Activated T-helper 1 cell treated with anti-CD3 and anti-CD28 coated beads, Interleukin-12 subunit alpha, Interleukin-12 subunit beta, Interleukin-2, Interleukin-4 antibody, amounts not matched to agents 30 ng/mL and 10 ng/mL and 1 ng/mL, durations not matched to agents 14 hours and 24 hours and 36 hours (primary cell): ENCODE measurements at regions not wholly inside any gene's neighbourhood (a gene's known extent, or its start where the extent isn't known, plus 50 kb on each side); places are given as distances from the start of the nearest gene placed in this dataset.

Source experiments
- DNase-seq: peaks from one replicate; pipeline ENCODE4 v3.0.0; 2021; ENCODE audit warnings: low spot score
- H3K27ac Mint-ChIP-seq: one replicate; pipeline ENCODE4 v1.8.0; 2021; ENCODE audit warnings: mild to moderate bottlenecking, mixed read lengths
- H3K27me3 Mint-ChIP-seq: one replicate; pipeline ENCODE4 v1.8.0; 2022; ENCODE audit warnings: mild to moderate bottlenecking, moderate library complexity, mixed read lengths; ENCODE audit not compliant: insufficient read depth
- H3K36me3 Mint-ChIP-seq: one replicate; pipeline ENCODE4 v1.8.0; 2021; ENCODE audit warnings: low read depth, mixed read lengths
- H3K4me1 Mint-ChIP-seq: one replicate; pipeline ENCODE4 v1.8.0; 2021; ENCODE audit warnings: low read depth, mixed read lengths
- H3K4me3 Mint-ChIP-seq: one replicate; pipeline ENCODE4 v1.8.0; 2021; ENCODE audit warnings: mild to moderate bottlenecking, moderate library complexity, mixed read lengths
- H3K9me3 Mint-ChIP-seq: one replicate; pipeline ENCODE4 v1.8.0; 2021; ENCODE audit warnings: mixed read lengths
- intact Hi-C: fragments of 100-400 bp; cut with micrococcal nuclease; formaldehyde crosslinking; loops from one replicate; pipeline ENCODE4 v1.15.1; 2024

- Mint-ChIP-seq H3K27me3 (peaks cover 8% of the 10 kb centered on the region), H3K36me3 (no peaks in the 10 kb centered on the region), H3K4me3 (no peak overlapping the region), H3K4me1 (peaks cover 5% of the 10 kb centered on the region), H3K27ac (no peak overlapping the region), H3K9me3 (no peaks in the 10 kb centered on the region)
- DNase-seq = no peak
- intact Hi-C loops = no loop called here
Measured at GRCh38 chr1:199720496-199720895, 307.0 kb upstream of the NR5A2 start.

GRCh38 chr1:199721001-199721400, 306.5 kb upstream of the NR5A2 start:
- no peak for DNase-seq
- H3K36me3 Mint-ChIP-seq = no peaks in the 10 kb centered on the region
- H3K4me3 Mint-ChIP-seq = no peak overlapping the region
- H3K4me1 Mint-ChIP-seq = peaks cover 5% of the 10 kb centered on the region
- H3K27ac Mint-ChIP-seq = no peak overlapping the region
- intact Hi-C loops = no loop called here
- H3K27me3 Mint-ChIP-seq = peaks cover 7% of the 10 kb centered on the region
- H3K9me3 Mint-ChIP-seq = no peaks in the 10 kb centered on the region

GRCh38 chr1:199723250-199723956, 304.1 kb upstream of the NR5A2 start:
- intact Hi-C loops = no loop called here
- Mint-ChIP-seq H3K36me3 (no peaks in the 10 kb centered on the region), H3K27me3 (peaks cover 5% of the 10 kb centered on the region), H3K9me3 (no peaks in the 10 kb centered on the region), H3K4me3 (no peak overlapping the region), H3K4me1 (peaks cover 5% of the 10 kb centered on the region), H3K27ac (no peak overlapping the region)
- no peak for DNase-seq

GRCh38 chr1:199724049-199724448, 303.5 kb upstream of the NR5A2 start:
- H3K9me3 Mint-ChIP-seq = no peaks in the 10 kb centered on the region
- peaks cover 5% of the 10 kb centered on the region for H3K27me3 Mint-ChIP-seq
- no peaks in the 10 kb centered on the region for H3K36me3 Mint-ChIP-seq
- H3K4me1 Mint-ChIP-seq = peaks cover 5% of the 10 kb centered on the region
- no peak for DNase-seq
- no peak overlapping the region for H3K4me3 Mint-ChIP-seq
- intact Hi-C loops = no loop called here
- H3K27ac Mint-ChIP-seq = no peak overlapping the region

GRCh38 chr1:199725002-199725565, 302.4 kb upstream of the NR5A2 start:
- DNase-seq = no peak
- Mint-ChIP-seq H3K27ac (no peak overlapping the region), H3K27me3 (peaks cover 4% of the 10 kb centered on the region), H3K4me3 (no peak overlapping the region), H3K9me3 (no peaks in the 10 kb centered on the region), H3K36me3 (no peaks in the 10 kb centered on the region), H3K4me1 (peaks cover 5% of the 10 kb centered on the region)
- intact Hi-C loops = no loop called here

GRCh38 chr1:199727682-199728081, 299.8 kb upstream of the NR5A2 start:
- Mint-ChIP-seq H3K27me3 (peaks cover 4% of the 10 kb centered on the region), H3K9me3 (no peaks in the 10 kb centered on the region), H3K4me1 (peaks cover 5% of the 10 kb centered on the region), H3K27ac (no peak overlapping the region), H3K36me3 (no peaks in the 10 kb centered on the region), H3K4me3 (no peak overlapping the region)
- DNase-seq = no peak
- intact Hi-C loops = no loop called here

- intact Hi-C loops = no loop called here
- Mint-ChIP-seq H3K27ac (no peak overlapping the region), H3K4me1 (peaks cover 5% of the 10 kb centered on the region), H3K36me3 (no peaks in the 10 kb centered on the region), H3K9me3 (no peaks in the 10 kb centered on the region), H3K27me3 (no peaks in the 10 kb centered on the region), H3K4me3 (no peak overlapping the region)
- DNase-seq = no peak
Measured at GRCh38 chr1:199728345-199728744, 299.2 kb upstream of the NR5A2 start.

- Mint-ChIP-seq H3K9me3 (no peaks in the 10 kb centered on the region), H3K27me3 (no peaks in the 10 kb centered on the region), H3K4me1 (no peaks in the 10 kb centered on the region), H3K4me3 (no peak overlapping the region), H3K36me3 (no peaks in the 10 kb centered on the region), H3K27ac (no peak overlapping the region)
- intact Hi-C loops = no loop called here
- DNase-seq = no peak
Measured at GRCh38 chr1:199733125-199733524, 294.4 kb upstream of the NR5A2 start.

- Mint-ChIP-seq H3K4me1 (no peaks in the 10 kb centered on the region), H3K27me3 (no peaks in the 10 kb centered on the region), H3K36me3 (no peaks in the 10 kb centered on the region), H3K9me3 (no peaks in the 10 kb centered on the region), H3K4me3 (no peak overlapping the region), H3K27ac (no peak overlapping the region)
- intact Hi-C loops = no loop called here
- no peak for DNase-seq
Measured at GRCh38 chr1:199734186-199734585, 293.3 kb upstream of the NR5A2 start.

GRCh38 chr1:199735660-199736059, 291.9 kb upstream of the NR5A2 start:
- Mint-ChIP-seq H3K9me3 (no peaks in the 10 kb centered on the region), H3K4me1 (no peaks in the 10 kb centered on the region), H3K27ac (no peak overlapping the region), H3K36me3 (no peaks in the 10 kb centered on the region), H3K4me3 (no peak overlapping the region), H3K27me3 (no peaks in the 10 kb centered on the region)
- intact Hi-C loops = no loop called here
- no peak for DNase-seq

- intact Hi-C loops = no loop called here
- Mint-ChIP-seq H3K9me3 (no peaks in the 10 kb centered on the region), H3K4me1 (no peaks in the 10 kb centered on the region), H3K27ac (no peak overlapping the region), H3K4me3 (no peak overlapping the region), H3K36me3 (no peaks in the 10 kb centered on the region), H3K27me3 (no peaks in the 10 kb centered on the region)
- DNase-seq = no peak
Measured at GRCh38 chr1:199736646-199737045, 290.9 kb upstream of the NR5A2 start.

GRCh38 chr1:199741586-199741985, 285.9 kb upstream of the NR5A2 start:
- Mint-ChIP-seq H3K27ac (no peak overlapping the region), H3K27me3 (no peaks in the 10 kb centered on the region), H3K4me1 (no peaks in the 10 kb centered on the region), H3K36me3 (no peaks in the 10 kb centered on the region), H3K4me3 (no peak overlapping the region), H3K9me3 (no peaks in the 10 kb centered on the region)
- intact Hi-C loops = no loop called here
- no peak for DNase-seq

GRCh38 chr1:199742547-199742946, 285.0 kb upstream of the NR5A2 start:
- H3K4me3 Mint-ChIP-seq = no peak overlapping the region
- H3K9me3 Mint-ChIP-seq = no peaks in the 10 kb centered on the region
- no peaks in the 10 kb centered on the region for H3K27me3 Mint-ChIP-seq
- intact Hi-C loops = no loop called here
- H3K4me1 Mint-ChIP-seq = no peaks in the 10 kb centered on the region
- H3K36me3 Mint-ChIP-seq = no peaks in the 10 kb centered on the region
- no peak overlapping the region for H3K27ac Mint-ChIP-seq
- DNase-seq = no peak

GRCh38 chr1:199743227-199743626, 284.3 kb upstream of the NR5A2 start:
- no peaks in the 10 kb centered on the region for H3K4me1 Mint-ChIP-seq
- intact Hi-C loops = no loop called here

More at GRCh38 chr1:199743227-199743626, 284.3 kb upstream of the NR5A2 start:
- Mint-ChIP-seq H3K4me3 (no peak overlapping the region), H3K27me3 (no peaks in the 10 kb centered on the region), H3K27ac (no peak overlapping the region), H3K9me3 (no peaks in the 10 kb centered on the region), H3K36me3 (no peaks in the 10 kb centered on the region)
- no peak for DNase-seq
